GM19238 (cell line): ENCODE measurements at regions not wholly inside any gene's neighbourhood (a gene's known extent, or its start where the extent isn't known, plus 50 kb on each side); places are given as distances from the start of the nearest gene placed in this dataset.

Experiments
- DNase-seq: peaks from one replicate; pipeline ENCODE4 v3.0.0; 2011; ENCODE audit warnings: low spot score; ENCODE audit not compliant: insufficient read length

GRCh38 chr9:115250621-115251032 lies 132.7 kb upstream of the TNC start:
- DNase-seq, result no peak

DNA sequence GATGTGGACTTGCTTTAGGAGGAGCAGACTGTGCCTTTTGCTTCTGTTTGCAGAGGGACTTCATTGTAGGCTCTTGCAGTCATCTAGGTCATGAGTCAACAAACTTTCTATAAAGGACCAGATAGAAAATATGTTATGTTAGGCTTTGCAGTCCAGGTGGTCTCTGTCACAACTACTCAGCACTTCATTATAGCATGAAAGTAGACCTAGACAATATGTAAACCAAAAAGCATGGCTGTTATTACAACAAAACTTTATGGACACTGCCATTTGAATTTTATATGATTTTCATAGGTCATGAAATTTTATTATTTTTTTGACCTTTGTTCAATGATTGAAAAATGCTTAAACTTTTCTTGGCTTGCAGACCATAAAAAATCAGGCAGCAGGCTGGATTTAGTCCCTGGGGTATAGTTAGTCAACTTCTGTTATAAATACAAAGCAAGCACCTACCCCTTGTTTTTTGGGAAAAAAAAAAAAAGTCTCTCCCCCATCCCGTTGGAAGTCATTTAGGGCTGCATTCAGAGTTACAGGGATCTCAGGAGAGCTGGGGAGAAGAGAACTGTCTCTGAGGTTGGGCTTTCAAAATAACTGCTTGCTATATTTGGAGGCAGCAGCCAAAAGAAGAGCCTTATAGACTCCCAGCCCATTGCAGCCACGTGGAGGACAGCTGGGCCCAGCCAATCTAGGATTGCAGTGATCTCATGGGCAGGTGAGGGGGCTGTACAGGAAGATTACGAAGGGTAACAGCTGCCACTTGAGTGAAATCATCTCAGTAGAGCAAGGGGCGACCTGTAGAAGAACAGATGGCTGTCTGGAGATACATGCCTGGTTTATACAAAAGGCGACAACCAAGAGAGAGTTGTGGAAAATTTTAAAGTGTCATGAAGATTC lies 136.6 kb upstream of the TNC start:
- DNase-seq, result no peak

- no peak for DNase-seq
These were observed 143.7 kb upstream of the TNC start for GRCh38 chr9:115261656-115262081.

DNA sequence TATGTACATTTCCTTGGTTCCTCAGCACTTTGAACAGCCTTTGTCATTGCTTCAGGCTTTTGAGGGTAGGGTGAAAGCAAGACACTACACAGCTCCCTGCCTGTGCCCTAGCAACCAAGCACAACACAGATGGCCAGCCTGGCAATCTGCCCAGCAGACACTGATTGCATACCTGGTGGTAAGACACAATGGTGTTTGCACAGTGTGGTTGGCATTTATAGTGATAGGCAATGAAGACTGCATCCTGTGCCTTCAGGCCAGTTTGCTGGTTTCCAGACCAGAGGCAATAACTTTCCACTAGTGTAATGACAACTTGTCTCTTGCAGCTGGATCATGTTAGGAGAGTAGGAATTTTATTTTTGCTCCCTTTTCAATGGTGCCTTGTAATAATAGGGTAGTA lies 144.5 kb upstream of the TNC start:
- DNase-seq, result no peak

GRCh38 chr9:115262952-115263351 lies 145.0 kb upstream of the TNC start:
- no peak for DNase-seq

GRCh38 chr9:115263371-115264075 lies 145.6 kb upstream of the TNC start:
- DNase-seq, result no peak

- no peak for DNase-seq
These were observed 146.4 kb upstream of the TNC start for GRCh38 chr9:115264313-115264712.

DNA sequence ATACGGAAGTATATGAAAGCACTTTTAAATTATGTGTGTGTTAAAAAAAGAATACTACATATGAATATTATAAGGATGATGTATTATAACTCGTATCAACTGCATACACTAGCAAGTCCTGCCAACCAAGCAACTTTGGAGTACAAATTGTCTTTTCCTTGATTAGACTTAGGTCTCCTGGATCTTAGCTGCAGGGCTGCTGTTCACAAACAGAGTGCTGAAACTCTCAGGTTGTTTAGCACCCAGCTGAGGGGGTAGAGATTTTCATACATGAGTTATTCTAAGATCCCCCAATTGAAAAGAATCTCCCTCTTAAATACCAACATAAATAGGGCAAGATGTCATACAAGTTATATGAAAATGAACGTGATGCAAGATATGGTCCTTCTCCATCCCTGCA lies 149.8 kb upstream of the TNC start:
- no peak for DNase-seq

DNA sequence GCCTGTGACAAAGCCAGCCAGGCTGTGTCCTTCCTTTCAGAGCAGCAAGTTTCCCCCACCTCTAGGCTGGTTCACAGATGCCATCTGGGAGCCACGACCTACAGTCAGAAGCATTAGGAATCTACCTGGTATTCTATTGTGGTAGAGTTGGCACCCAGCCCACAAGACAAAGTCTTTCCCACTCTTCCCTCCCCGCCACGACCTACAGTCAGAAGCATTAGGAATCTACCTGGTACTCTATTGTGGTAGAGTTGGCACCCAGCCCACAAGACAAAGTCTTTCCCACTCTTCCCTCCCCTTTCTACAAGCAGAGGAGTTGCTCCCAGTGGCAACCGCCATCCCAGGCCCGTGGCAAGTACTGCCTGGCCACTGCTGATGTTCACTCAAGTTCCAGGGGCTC lies 157.8 kb upstream of the TNC start:
- no peak for DNase-seq

- no peak for DNase-seq
These were observed 158.7 kb upstream of the TNC start for GRCh38 chr9:115276621-115277020.

DNA sequence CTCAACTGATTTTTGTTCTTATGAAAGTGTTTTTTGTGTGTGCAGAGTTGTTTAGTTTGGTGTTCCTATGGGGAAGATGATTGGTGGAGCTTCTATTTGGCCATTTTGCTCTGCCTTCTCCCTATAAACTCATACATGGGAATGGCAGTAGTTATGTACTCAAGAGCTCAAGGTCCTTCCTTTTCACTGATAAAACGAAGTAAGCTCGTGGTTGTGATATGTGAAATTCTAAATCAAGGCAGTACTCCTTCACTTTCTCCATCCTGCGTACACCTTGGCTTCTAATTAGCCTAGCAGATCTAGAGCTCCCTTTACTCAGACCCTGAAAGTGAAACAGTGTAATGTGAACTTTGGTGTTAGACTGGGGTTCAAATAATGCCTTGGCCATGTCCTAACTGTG lies 159.3 kb upstream of the TNC start:
- no peak for DNase-seq

- no peak for DNase-seq
These were observed 160.5 kb upstream of the TNC start for GRCh38 chr9:115278326-115279035.

DNA sequence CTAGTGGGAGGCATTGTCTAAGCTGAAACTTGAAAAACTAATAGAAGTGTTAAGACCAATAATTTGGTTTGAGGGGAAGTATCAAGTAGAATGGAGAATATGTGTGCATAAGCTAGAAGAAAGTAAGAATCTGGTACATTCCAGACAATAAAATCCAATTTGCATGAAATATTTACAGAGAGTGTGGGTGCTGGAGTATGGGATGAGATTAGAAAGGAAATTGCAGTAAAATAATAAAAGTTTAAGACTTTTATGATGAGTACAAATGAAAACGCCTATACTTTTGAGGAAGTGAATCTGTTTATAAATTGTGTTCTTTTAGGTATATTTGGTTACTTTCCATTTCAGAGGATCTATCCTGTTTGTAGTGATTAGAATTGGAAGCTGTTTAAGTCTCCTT lies 165.4 kb upstream of the TNC start:
- no peak for DNase-seq

DNA sequence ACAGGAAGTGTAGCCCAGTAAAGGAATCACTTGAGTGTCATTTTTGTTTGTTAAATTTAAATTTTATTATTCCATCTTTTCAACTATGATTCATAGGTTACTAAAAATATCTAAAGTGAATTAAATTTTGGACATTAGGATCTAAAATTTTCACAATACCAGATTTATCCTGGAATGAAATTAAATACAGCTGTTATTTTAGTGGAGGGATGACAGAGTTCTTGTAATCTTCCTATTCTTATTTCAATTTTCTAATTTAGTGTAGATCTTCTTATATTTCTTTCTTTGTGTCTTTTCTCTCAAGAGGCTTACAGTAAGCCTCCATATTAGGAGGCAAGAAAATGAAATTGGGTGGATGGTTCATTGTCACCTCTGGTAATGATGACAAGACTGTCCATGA lies 167.9 kb upstream of the TNC start:
- DNase-seq, result no peak

- DNase-seq, result no peak
These were observed 168.5 kb upstream of the TNC start for GRCh38 chr9:115286411-115286810.

GRCh38 chr9:115289757-115290208 lies 171.8 kb upstream of the TNC start:
- DNase-seq, result no peak

GRCh38 chr9:115291841-115292240 lies 173.9 kb upstream of the TNC start:
- no peak for DNase-seq

DNA sequence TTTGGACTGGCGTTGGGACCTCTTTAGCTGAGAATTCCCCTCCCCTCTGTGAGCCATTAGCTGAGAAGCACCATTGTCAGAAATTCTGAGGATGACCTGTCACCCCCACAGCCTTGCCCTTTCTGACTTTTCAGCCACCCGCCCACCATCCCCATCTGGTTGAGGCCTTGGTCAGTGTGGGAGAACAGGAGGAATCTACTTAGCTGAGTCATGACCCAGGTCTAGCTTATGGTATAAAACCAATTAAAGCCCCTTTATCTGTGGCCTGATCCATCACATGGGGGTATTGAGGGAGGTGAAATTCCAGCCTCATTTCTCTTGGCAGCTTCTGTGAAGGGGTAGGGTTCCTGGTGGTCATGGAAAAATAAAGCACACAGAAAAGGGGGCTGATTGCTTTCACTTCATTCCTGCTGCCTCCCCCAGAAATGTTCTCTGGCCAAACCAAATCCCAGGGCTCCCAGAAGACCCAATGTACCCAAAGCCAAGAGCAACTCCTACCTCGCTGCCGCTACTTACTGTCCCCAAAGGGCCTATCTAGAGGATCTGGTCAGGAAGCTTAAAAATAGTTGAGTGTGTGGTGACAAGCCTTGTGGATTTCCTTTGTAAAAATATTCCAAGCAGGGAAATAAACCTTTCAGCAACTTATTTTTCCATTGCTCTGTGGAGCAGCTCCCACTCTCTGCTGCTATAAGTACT lies 174.8 kb upstream of the TNC start:
- no peak for DNase-seq

DNA sequence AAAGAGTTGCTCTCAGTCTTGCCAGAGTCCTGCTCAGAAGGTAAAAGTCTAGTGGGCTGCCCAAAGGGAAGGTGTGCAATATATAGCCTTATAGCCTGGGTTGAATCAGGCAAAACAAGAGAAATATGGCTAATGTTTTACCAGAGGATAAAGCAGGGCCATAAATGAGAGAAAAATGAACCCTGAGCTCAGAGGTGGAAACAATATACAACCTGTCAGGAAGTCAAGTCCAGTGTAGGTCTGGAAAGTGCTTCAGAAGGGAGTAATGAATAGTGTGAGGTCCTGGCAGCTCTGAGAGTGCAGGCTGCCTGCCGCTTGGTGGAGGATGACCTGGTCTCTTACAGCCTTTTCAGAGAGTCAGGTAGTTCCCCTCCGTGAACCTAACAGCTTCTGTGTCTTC lies 177.8 kb upstream of the TNC start:
- no peak for DNase-seq

- DNase-seq, result no peak
These were observed 179.0 kb upstream of the TNC start for GRCh38 chr9:115296831-115297565.

- no peak for DNase-seq
These were observed 182.2 kb upstream of the TNC start for GRCh38 chr9:115300116-115300515.
